Activated CD4-positive, alpha-beta T cell treated with anti-CD3 and anti-CD28 coated beads, Interleukin-2, amount 10 ng/mL, durations not matched to agents 24 days and 14 days (primary cell): ENCODE measurements at regions not wholly inside any gene's neighbourhood (a gene's known extent, or its start where the extent isn't known, plus 50 kb on each side); places are given as distances from the start of the nearest gene placed in this dataset.

Source experiments
- DNase-seq: peaks from one replicate; pipeline ENCODE4 v3.0.0; 2022
- H3K27ac Mint-ChIP-seq: one replicate; pipeline ENCODE4 v1.8.0; 2022; ENCODE audit warnings: mild to moderate bottlenecking, mixed read lengths
- H3K27me3 Mint-ChIP-seq: one replicate; pipeline ENCODE4 v1.8.0; 2022; ENCODE audit warnings: mixed read lengths
- H3K36me3 Mint-ChIP-seq: one replicate; pipeline ENCODE4 v1.8.0; 2022; ENCODE audit warnings: low read depth, mild to moderate bottlenecking, mixed read lengths
- H3K4me1 Mint-ChIP-seq: one replicate; pipeline ENCODE4 v1.8.0; 2021; ENCODE audit warnings: mixed read lengths
- H3K4me3 Mint-ChIP-seq: one replicate; pipeline ENCODE4 v1.8.0; 2022; ENCODE audit warnings: mild to moderate bottlenecking, moderate library complexity, mixed read lengths
- H3K9me3 Mint-ChIP-seq: one replicate; pipeline ENCODE4 v1.8.0; 2021; ENCODE audit warnings: mixed read lengths
- intact Hi-C: fragments of 100-400 bp; cut with micrococcal nuclease; formaldehyde crosslinking; loops from one replicate; pipeline ENCODE4 v1.15.1; 2023

DNA sequence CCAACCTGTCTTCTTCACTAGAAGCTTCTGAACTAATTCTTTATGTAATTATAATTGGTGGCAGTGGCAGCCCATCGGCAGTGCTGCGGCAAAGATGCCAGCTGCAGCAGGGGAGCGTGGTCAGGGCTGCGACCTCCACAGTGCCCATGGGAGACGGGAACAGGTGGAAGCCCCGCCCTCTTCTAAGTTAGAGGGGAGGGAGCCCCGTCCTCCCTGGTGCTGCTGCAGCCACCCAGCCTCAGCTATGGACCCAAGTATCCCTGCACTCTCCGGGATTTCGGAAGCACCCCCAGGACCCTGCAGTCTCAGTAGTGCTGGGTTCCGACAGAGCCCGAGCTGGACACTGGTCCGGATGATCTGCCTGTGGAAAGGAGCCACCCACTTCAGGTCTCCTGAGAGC lies 117.0 kb upstream of the MBL2 start:
- Mint-ChIP-seq H3K36me3 (no peaks in the 10 kb centered on the region), H3K4me3 (no peak overlapping the region), H3K27ac (no peak overlapping the region), H3K27me3 (no peaks in the 10 kb centered on the region), H3K4me1 (no peaks in the 10 kb centered on the region), H3K9me3 (no peaks in the 10 kb centered on the region)
- intact Hi-C loops: no loop called here
- no peak for DNase-seq

DNA sequence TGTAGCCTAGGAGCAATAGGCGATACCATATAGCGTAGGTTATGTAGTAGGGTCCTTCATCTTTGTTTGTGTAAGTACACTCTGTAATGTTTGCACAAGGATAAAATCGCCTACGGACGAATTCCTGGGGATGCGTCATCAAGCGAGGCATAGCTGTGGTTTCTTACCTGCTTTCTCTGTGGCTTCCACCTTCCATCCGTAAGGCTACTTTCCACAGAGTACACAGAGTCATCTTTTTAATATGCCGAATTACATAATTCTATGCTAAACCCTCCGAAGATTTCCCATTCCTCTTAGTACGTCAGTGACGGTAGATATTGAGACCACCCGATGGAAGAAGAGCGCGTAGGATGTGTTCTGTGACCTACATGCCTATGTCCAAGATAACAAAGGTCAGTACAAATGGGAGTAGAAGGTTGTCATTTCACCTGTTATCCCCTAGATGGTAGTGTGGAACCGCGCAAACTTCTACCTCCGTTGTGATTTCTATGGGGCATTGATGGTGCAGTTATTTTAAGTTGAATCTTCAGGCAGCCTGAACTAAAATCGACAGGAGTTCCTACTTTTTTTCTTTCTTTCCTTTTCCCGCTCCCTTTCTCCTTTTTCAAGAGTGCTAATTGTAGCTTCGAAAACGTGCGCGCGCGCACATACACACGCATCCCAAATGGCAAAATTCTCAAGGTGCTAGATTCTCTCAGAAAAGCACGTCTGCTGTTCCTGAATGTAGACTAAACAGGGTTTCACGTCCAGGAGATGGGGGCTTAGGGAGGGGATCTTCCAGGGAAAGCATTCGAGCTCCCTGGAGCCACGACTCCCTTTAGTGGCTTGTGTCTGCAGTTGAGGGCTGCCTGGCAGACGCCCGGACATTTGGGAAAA lies 111.7 kb upstream of the MBL2 start:
- DNase-seq: peak; percentile 70
- H3K27ac Mint-ChIP-seq: no peak overlapping the region
- H3K9me3 Mint-ChIP-seq: no peaks in the 10 kb centered on the region
- H3K4me1 Mint-ChIP-seq: peaks cover 2% of the 10 kb centered on the region
- H3K36me3 Mint-ChIP-seq: no peaks in the 10 kb centered on the region
- H3K4me3 Mint-ChIP-seq: no peak overlapping the region
- intact Hi-C loops: no loop called here
- no peaks in the 10 kb centered on the region for H3K27me3 Mint-ChIP-seq

- no peak for DNase-seq
- no peak overlapping the region for H3K27ac Mint-ChIP-seq
- H3K4me1 Mint-ChIP-seq: peaks cover 2% of the 10 kb centered on the region
- no peaks in the 10 kb centered on the region for H3K27me3 Mint-ChIP-seq
- H3K36me3 Mint-ChIP-seq: no peaks in the 10 kb centered on the region
- no peaks in the 10 kb centered on the region for H3K9me3 Mint-ChIP-seq
- intact Hi-C loops: no loop called here
- no peak overlapping the region for H3K4me3 Mint-ChIP-seq
Observed at GRCh38 chr10:52879091-52879807, 106.7 kb upstream of the MBL2 start.

- no peak for DNase-seq
Observed at GRCh38 chr10:52877451-52877850, 104.9 kb upstream of the MBL2 start.

DNA sequence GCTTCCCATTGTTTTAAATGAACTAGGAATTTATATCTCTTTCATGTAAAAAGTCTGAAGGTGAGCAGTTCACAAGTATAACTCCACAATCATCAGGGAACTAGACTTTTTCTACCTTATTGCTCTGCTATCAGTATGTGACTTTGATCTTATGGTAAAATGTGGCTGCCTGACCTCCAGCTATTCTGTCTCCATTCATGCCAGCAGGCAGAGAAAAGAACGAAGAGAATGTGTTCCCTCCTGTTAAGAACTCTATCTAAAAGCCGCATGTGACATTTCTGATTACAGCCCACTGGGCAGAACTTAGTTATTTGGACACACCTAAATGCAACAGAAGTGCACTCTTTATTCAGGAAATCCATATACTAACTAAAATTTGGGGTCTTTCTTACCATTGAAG lies 102.8 kb upstream of the MBL2 start:
- no peaks in the 10 kb centered on the region for H3K27me3 Mint-ChIP-seq
- DNase-seq: no peak
- no peaks in the 10 kb centered on the region for H3K36me3 Mint-ChIP-seq
- H3K9me3 Mint-ChIP-seq: no peaks in the 10 kb centered on the region
- no peak overlapping the region for H3K27ac Mint-ChIP-seq
- intact Hi-C loops: no loop called here
- no peak overlapping the region for H3K4me3 Mint-ChIP-seq
- no peaks in the 10 kb centered on the region for H3K4me1 Mint-ChIP-seq

More at GRCh38 chr10:52877451-52877850, 104.9 kb upstream of the MBL2 start:
- no peaks in the 10 kb centered on the region for H3K36me3 Mint-ChIP-seq
- H3K27me3 Mint-ChIP-seq: no peaks in the 10 kb centered on the region
- intact Hi-C loops: no loop called here
- no peak overlapping the region for H3K27ac Mint-ChIP-seq
- no peaks in the 10 kb centered on the region for H3K9me3 Mint-ChIP-seq
- H3K4me1 Mint-ChIP-seq: no peaks in the 10 kb centered on the region
- H3K4me3 Mint-ChIP-seq: no peak overlapping the region

GRCh38 chr10:52874581-52874980 lies 102.0 kb upstream of the MBL2 start:
- no peak for DNase-seq
- H3K27me3 Mint-ChIP-seq: no peaks in the 10 kb centered on the region
- H3K36me3 Mint-ChIP-seq: no peaks in the 10 kb centered on the region
- H3K4me1 Mint-ChIP-seq: no peaks in the 10 kb centered on the region
- H3K4me3 Mint-ChIP-seq: no peak overlapping the region
- no peak overlapping the region for H3K27ac Mint-ChIP-seq
- no peaks in the 10 kb centered on the region for H3K9me3 Mint-ChIP-seq
- intact Hi-C loops: no loop called here

GRCh38 chr10:52871191-52871843 lies 98.7 kb upstream of the MBL2 start:
- H3K9me3 Mint-ChIP-seq: peaks cover 4% of the 10 kb centered on the region
- H3K36me3 Mint-ChIP-seq: no peaks in the 10 kb centered on the region
- intact Hi-C loops: no loop called here
- no peak overlapping the region for H3K4me3 Mint-ChIP-seq
- H3K27me3 Mint-ChIP-seq: no peaks in the 10 kb centered on the region
- no peak overlapping the region for H3K27ac Mint-ChIP-seq
- H3K4me1 Mint-ChIP-seq: no peaks in the 10 kb centered on the region
- DNase-seq: no peak

- peaks cover 4% of the 10 kb centered on the region for H3K9me3 Mint-ChIP-seq
- intact Hi-C loops: no loop called here
Observed at GRCh38 chr10:52870562-52870961, 98.0 kb upstream of the MBL2 start.

DNA sequence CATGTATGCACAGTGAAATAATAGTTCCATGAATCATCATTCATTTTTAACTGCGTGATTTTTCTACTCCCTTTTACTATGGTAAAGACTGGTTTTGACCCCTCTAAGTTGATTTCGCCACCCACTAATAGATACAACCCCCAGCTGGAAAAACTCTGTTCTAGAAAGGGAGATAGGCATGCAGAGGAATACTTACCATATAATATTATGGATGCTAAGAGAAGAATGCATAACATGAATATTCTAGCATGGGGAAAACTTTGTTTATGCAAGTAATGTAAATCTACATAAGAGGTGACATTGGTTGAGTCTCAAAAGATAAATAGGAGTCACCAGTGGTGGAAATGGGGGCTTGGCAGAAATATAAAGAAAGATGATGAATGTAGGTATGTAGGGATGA lies 97.3 kb upstream of the MBL2 start:
- Mint-ChIP-seq H3K4me1 (no peaks in the 10 kb centered on the region), H3K27me3 (no peaks in the 10 kb centered on the region), H3K27ac (no peak overlapping the region), H3K4me3 (no peak overlapping the region), H3K9me3 (peaks cover 4% of the 10 kb centered on the region), H3K36me3 (no peaks in the 10 kb centered on the region)
- no peak for DNase-seq
- intact Hi-C loops: no loop called here

More at GRCh38 chr10:52870562-52870961, 98.0 kb upstream of the MBL2 start:
- no peak overlapping the region for H3K27ac Mint-ChIP-seq
- H3K4me3 Mint-ChIP-seq: no peak overlapping the region
- no peaks in the 10 kb centered on the region for H3K27me3 Mint-ChIP-seq
- DNase-seq: no peak
- H3K36me3 Mint-ChIP-seq: no peaks in the 10 kb centered on the region
- H3K4me1 Mint-ChIP-seq: no peaks in the 10 kb centered on the region

DNA sequence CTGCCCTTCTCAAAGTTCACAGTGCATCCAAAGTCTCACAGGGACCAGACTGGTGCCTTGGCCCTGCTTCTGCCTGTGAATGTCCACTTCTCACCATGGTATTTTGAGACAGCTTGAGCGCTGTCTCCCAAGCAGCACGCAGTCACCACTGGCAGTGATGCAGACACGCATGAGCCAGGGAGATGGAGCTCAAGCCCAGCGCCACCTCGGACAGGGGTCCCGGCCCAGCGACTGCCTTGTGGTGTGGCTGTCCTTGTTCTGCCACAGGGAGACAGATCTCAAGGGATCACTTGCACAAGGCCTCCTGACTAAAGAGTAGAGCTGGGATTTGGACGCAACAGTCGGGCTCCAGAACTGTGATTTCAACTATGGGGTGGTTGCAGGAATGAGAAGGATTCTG lies 92.6 kb upstream of the MBL2 start:
- Mint-ChIP-seq H3K36me3 (no peaks in the 10 kb centered on the region), H3K4me3 (no peak overlapping the region), H3K9me3 (peaks cover 4% of the 10 kb centered on the region), H3K27ac (no peak overlapping the region), H3K4me1 (no peaks in the 10 kb centered on the region), H3K27me3 (no peaks in the 10 kb centered on the region)
- intact Hi-C loops: no loop called here
- DNase-seq: no peak

DNA sequence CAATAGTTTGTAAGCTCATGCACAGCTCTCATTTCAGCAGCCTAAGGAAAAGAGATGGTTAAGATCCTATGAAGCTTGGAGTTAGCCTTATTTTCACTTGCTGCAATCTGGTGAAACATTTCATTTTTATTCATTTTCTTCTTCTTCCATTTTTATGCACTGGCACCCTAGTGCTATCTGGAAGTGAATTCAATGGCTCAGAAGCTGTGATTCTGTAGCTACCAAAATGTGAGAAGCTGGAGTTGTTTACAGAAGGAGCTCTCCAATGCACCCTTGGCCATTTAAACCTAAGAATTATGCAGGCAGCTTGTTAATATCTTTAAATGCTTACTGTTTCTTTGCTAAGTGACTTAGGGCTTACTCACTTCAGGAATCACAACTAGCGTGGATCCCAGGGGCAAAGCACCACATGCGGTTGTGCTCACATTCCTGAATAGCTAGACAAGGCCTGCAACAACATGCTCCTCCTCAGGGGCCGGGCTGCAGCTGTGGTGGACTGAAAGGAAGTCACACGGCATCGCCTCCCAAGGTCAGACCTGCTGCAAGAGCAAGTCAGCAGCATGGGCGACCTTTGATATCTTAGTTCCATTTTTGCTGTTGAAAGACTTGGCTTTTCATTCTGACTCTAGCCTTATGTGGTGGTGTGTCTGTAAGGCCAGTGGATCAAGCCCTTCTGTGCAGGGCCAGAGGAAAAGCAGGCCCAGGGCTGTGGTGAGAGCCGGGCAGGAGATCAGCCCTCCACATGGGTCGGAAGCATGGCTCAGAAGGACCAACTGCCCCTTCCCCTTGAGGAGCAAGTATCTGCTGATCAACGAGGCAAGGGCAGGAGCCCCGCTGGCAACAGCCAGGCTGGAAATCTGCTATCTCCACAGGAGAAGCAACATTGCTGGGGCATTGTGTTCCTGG lies 91.9 kb upstream of the MBL2 start:
- Mint-ChIP-seq H3K27ac (no peak overlapping the region), H3K4me3 (no peak overlapping the region), H3K27me3 (no peaks in the 10 kb centered on the region), H3K36me3 (no peaks in the 10 kb centered on the region), H3K9me3 (peaks cover 4% of the 10 kb centered on the region), H3K4me1 (no peaks in the 10 kb centered on the region)
- DNase-seq: no peak
- intact Hi-C loops: no loop called here

DNA sequence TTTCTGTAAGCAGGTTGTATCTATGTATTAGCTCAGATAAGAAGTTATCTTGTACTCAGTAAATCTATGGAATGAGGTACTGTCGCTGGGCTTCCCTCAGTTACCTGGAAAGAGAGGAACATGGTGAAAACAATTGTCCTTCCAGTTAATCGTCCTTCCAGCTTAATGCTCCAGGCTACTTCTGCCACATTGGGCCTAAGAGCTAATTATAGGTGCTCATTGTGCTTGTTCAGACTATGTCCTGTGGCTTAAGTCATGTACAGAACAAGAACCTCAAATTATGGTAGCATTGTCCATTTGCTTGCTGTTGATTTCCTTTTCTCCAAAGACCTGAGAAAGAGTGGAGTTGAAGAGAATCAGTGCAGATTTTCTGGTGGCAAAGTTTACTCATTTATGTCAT lies 86.1 kb upstream of the MBL2 start:
- intact Hi-C loops: no loop called here
- no peak for DNase-seq
- no peaks in the 10 kb centered on the region for H3K9me3 Mint-ChIP-seq
- no peak overlapping the region for H3K4me3 Mint-ChIP-seq
- H3K27me3 Mint-ChIP-seq: no peaks in the 10 kb centered on the region
- H3K36me3 Mint-ChIP-seq: no peaks in the 10 kb centered on the region
- no peak overlapping the region for H3K27ac Mint-ChIP-seq
- H3K4me1 Mint-ChIP-seq: no peaks in the 10 kb centered on the region

DNA sequence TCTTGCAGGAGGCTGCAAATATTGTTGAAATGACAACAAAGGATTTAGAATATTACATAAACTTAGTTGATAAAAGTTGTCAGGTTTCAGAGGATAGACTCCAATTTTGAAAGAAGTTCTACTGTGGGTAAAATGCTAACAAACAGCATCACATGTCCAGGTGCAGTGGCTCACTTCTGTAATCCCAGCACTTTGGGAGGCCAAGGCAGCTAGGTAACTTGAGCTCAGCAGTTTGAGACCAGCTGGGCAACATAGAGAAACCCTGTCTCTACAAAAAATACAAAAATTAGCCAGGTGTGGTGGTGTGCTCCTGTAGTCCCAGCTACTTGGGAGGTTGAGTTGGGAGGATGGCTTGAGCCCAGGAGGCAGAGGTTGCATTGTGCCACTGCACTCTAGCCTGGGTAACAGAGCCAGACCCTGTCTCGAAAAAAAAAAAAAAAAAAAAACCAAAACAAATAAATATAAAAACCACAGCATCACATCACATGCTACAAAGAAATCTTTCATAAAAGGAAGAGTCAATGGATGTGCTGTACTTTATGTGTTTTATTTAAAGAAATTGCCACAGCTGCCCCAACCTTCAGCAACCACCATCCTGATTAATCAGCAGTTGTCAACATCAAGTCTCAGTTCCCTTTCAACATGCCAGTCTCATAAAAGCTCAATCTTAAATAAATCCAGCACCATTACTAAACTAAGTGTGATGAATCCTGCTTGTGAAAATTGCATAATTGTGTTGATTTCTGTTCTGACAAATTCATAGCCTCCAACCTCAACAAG lies 83.2 kb upstream of the MBL2 start:
- Mint-ChIP-seq H3K4me3 (no peak overlapping the region), H3K36me3 (no peaks in the 10 kb centered on the region), H3K27me3 (no peaks in the 10 kb centered on the region), H3K27ac (no peak overlapping the region), H3K9me3 (no peaks in the 10 kb centered on the region), H3K4me1 (no peaks in the 10 kb centered on the region)
- intact Hi-C loops: no loop called here
- no peak for DNase-seq
